BE2C (cell line): ENCODE measurements at regions not wholly inside any gene's neighbourhood (a gene's known extent, or its start where the extent isn't known, plus 50 kb on each side); places are given as distances from the start of the nearest gene placed in this dataset.

Source experiments
- DNase-seq: peaks from one replicate; pipeline ENCODE4 v3.0.0-alpha.2; 2020
- H3K27me3 ChIP-seq: fragments of 250-450 bp; sonication (Bioruptor Pico); 2 replicates; pipeline ENCODE4 v1.5.1; 2020; ENCODE audit warnings: mild to moderate bottlenecking
- H3K36me3 ChIP-seq: fragments of 250-450 bp; sonication (Bioruptor Pico); 2 replicates; pipeline ENCODE4 v1.5.1; 2020; ENCODE audit warnings: mild to moderate bottlenecking
- H3K4me1 ChIP-seq: fragments of 250-450 bp; sonication (Bioruptor Pico); 2 replicates; pipeline ENCODE4 v1.5.1; 2020
- H3K4me3 ChIP-seq: 2 replicates; pipeline ENCODE4 v1.5.1; 2011; ENCODE audit warnings: low read depth, low read length
- H3K9me3 ChIP-seq: fragments of 250-450 bp; sonication (Bioruptor Pico); 2 replicates; pipeline ENCODE4 v1.5.1; 2020
- TF ChIP-seq, protein P1 (sequence below): IDR thresholded peaks from 2 replicates; pipeline ENCODE4 v1.5.1; 2012; ENCODE audit warnings: mild to moderate bottlenecking, low read depth, low read length

DNA sequence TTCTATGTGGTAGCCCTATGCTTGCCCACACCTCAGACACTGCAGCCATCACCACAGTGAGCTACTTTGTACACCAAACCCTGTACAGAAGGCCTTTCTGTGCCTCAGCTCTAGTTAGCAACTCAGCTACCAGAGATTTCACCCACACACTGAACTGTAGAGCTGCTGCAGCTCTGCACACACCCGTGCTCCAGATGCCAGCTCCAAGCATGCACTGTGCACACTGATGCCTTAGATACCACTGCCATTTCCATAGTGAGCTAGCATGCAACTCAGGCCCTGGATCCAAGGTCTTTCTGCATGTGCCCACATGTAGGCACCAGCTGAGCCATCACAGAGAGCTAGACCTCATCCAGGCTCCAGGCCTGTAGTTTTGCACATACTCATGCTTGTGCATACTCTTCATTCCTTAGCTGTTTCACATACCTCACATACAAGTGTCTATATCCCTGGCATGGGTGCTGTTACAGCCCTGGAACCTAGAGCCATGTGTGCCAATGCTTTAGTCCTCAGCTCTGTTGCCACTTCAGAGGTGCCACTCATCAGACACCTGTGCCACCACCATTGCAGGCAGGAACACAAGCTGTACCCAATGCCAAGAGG lies 423.5 kb upstream of the NDST3 start:
- TF ChIP-seq, protein P1, sequence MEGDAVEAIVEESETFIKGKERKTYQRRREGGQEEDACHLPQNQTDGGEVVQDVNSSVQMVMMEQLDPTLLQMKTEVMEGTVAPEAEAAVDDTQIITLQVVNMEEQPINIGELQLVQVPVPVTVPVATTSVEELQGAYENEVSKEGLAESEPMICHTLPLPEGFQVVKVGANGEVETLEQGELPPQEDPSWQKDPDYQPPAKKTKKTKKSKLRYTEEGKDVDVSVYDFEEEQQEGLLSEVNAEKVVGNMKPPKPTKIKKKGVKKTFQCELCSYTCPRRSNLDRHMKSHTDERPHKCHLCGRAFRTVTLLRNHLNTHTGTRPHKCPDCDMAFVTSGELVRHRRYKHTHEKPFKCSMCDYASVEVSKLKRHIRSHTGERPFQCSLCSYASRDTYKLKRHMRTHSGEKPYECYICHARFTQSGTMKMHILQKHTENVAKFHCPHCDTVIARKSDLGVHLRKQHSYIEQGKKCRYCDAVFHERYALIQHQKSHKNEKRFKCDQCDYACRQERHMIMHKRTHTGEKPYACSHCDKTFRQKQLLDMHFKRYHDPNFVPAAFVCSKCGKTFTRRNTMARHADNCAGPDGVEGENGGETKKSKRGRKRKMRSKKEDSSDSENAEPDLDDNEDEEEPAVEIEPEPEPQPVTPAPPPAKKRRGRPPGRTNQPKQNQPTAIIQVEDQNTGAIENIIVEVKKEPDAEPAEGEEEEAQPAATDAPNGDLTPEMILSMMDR = no peak

DNA sequence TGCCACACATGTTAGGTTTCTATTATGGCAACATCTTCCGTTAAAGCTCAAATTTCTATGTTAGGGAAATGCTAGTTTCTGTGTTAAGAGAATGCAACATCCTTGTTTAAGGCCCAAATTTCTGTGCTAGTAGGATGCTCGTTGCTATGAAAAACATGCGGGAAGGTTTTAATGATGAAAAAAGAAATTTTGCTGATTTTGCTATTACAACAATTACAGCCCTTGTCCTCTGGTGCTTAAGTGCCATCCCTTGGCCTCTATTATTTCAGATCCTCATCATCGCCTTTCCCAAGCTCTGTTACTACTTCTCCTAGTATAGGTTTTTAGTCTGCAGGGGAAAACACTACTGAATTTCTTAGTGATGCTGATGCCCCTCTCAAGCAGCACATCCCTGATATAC lies 412.6 kb upstream of the NDST3 start:
- Histone ChIP-seq H3K4me3 (no peak overlapping the region), H3K4me1 (no peaks in the 10 kb centered on the region), H3K36me3 (no peaks in the 10 kb centered on the region), H3K9me3 (no peaks in the 10 kb centered on the region), H3K27me3 (no peaks in the 10 kb centered on the region)
- TF ChIP-seq, protein P1 = no peak
- DNase-seq = no peak

More for the DNA sequence above, 423.5 kb upstream of the NDST3 start:
- Histone ChIP-seq H3K27me3 (no peaks in the 10 kb centered on the region), H3K4me3 (no peak overlapping the region), H3K9me3 (no peaks in the 10 kb centered on the region), H3K36me3 (no peaks in the 10 kb centered on the region), H3K4me1 (no peaks in the 10 kb centered on the region)
- DNase-seq = no peak

DNA sequence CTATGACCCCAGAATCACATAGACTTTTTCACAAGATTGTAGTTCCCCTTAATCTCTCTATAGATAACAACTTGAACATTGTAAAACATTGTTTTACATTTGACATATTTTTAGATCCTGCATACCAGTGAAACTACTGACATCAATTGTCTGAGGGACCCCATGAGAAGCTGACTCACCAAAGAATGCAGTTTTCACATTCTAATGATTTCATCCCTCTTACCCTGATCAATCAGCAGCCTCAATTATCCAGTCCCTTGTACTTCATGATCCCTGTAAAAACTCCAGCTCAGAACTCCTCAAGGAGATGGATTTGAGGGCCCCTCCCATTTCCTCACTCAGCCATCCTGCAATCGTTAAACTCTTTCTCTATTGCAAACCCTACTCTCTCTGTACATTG lies 411.0 kb upstream of the NDST3 start:
- no peak for DNase-seq
- TF ChIP-seq, protein P1 = no peak
- no peaks in the 10 kb centered on the region for H3K27me3 ChIP-seq
- H3K4me1 ChIP-seq = no peaks in the 10 kb centered on the region
- no peaks in the 10 kb centered on the region for H3K9me3 ChIP-seq
- no peaks in the 10 kb centered on the region for H3K36me3 ChIP-seq
- H3K4me3 ChIP-seq = no peak overlapping the region

DNA sequence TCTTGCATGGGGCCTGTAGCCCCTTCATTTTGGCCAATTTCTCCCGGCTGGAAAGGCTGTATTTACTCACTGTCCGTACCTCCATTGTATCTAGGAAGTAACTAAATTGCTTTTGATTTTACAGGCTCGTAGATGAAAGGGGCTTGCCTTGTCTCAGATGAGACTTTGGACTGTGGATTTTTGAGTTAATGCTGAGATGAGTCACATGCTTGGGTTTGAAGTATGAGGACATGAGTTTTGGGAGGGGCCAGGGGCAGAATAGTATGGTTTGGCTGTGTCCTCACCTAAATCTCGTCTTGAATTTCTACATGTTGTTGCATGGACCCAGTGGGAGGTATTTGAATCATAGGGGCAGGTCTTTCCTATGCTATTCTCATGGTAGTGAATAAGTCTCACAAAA lies 407.6 kb upstream of the NDST3 start:
- no peaks in the 10 kb centered on the region for H3K36me3 ChIP-seq
- no peaks in the 10 kb centered on the region for H3K27me3 ChIP-seq
- H3K9me3 ChIP-seq = no peaks in the 10 kb centered on the region
- DNase-seq = no peak
- TF ChIP-seq, protein P1 = no peak
- no peaks in the 10 kb centered on the region for H3K4me1 ChIP-seq
- no peak overlapping the region for H3K4me3 ChIP-seq

DNA sequence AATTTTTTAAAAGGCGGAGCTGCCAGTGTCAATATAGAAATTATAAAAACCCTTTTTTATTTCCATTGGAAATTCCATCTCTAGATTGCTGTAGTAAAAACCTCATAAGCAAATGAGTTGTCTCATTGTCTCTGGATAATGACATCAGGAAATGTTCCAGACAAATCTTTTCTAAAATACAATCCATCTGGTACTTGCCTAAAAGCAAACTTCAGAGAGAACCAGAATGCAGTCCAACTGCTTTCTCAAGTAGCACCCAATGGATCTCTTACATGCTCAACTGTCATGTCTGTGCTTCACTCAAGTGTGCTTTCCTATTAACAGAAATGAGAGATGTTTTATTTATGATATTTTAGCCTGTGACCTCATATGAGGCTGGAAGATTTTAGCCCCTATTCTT lies 399.6 kb upstream of the NDST3 start:
- H3K27me3 ChIP-seq = no peaks in the 10 kb centered on the region
- TF ChIP-seq, protein P1 = no peak
- no peak overlapping the region for H3K4me3 ChIP-seq
- no peak for DNase-seq
- no peaks in the 10 kb centered on the region for H3K36me3 ChIP-seq
- H3K9me3 ChIP-seq = no peaks in the 10 kb centered on the region
- peaks cover 7% of the 10 kb centered on the region for H3K4me1 ChIP-seq

DNA sequence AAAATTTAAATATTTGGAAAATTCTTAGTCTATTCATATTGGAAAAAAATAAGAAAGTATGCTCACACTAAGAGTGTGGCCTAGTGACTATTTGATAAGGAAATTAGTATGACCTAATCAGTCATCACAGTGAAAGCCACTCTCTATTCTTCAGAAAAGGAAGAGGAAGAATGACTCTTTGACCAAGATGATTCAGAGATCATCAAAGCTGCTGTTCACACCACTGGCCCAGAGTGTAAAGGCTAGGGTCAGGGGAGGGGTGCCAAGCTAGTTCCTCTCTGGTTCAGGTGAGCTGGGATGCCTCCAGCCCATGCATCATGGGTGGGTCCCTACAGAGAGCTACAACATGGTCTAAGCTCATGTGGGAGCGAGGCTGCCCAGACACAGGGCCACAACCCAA lies 396.9 kb upstream of the NDST3 start:
- Histone ChIP-seq H3K27me3 (no peaks in the 10 kb centered on the region), H3K4me3 (no peak overlapping the region), H3K9me3 (no peaks in the 10 kb centered on the region), H3K4me1 (peaks cover 7% of the 10 kb centered on the region), H3K36me3 (no peaks in the 10 kb centered on the region)
- no peak for DNase-seq
- TF ChIP-seq, protein P1 = no peak
